ENCODE measurements at regions not wholly inside any gene's neighbourhood (a gene's known extent, or its start where the extent isn't known, plus 50 kb on each side); places are given as distances from the start of the nearest gene placed in this dataset.

- TF ChIP-seq, protein P1, sequence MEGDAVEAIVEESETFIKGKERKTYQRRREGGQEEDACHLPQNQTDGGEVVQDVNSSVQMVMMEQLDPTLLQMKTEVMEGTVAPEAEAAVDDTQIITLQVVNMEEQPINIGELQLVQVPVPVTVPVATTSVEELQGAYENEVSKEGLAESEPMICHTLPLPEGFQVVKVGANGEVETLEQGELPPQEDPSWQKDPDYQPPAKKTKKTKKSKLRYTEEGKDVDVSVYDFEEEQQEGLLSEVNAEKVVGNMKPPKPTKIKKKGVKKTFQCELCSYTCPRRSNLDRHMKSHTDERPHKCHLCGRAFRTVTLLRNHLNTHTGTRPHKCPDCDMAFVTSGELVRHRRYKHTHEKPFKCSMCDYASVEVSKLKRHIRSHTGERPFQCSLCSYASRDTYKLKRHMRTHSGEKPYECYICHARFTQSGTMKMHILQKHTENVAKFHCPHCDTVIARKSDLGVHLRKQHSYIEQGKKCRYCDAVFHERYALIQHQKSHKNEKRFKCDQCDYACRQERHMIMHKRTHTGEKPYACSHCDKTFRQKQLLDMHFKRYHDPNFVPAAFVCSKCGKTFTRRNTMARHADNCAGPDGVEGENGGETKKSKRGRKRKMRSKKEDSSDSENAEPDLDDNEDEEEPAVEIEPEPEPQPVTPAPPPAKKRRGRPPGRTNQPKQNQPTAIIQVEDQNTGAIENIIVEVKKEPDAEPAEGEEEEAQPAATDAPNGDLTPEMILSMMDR (IDR thresholded peaks at IDR 0.05) = no peak
- TF ChIP-seq POLR2A (IDR thresholded peaks at IDR 0.05) = no peak
- intact Hi-C loops (cut with DNase I) = no loop called here
- DNase-seq = no peak
- 64 to 70% methylated on average over 6 to 8 of the region's 8 CpGs for WGBS, 2 donors
- Histone ChIP-seq H3K27ac (no peak overlapping the region), H3K27me3 (peaks cover 0 to 60% (median 0%) of the 10 kb centered on the region in 4 donors), H3K4me3 (no peak overlapping the region), H3K36me3 (no peaks in the 10 kb centered on the region), H3K4me1 (peaks cover 0 to 27% (median 0%) of the 10 kb centered on the region in 3 donors), H3K9me3 (no peaks in the 10 kb centered on the region)
Observed at GRCh38 chr3:14305324-14305723, 97.1 kb upstream of the SLC6A6 start.

GRCh38 chr3:14306142-14306541 is 96.3 kb upstream of the SLC6A6 start:
- 79 to 83% methylated on average over 10 of the region's 10 CpGs for WGBS, 2 donors
- no peak overlapping the region for H3K4me3 ChIP-seq
- no peak for DNase-seq

DNA sequence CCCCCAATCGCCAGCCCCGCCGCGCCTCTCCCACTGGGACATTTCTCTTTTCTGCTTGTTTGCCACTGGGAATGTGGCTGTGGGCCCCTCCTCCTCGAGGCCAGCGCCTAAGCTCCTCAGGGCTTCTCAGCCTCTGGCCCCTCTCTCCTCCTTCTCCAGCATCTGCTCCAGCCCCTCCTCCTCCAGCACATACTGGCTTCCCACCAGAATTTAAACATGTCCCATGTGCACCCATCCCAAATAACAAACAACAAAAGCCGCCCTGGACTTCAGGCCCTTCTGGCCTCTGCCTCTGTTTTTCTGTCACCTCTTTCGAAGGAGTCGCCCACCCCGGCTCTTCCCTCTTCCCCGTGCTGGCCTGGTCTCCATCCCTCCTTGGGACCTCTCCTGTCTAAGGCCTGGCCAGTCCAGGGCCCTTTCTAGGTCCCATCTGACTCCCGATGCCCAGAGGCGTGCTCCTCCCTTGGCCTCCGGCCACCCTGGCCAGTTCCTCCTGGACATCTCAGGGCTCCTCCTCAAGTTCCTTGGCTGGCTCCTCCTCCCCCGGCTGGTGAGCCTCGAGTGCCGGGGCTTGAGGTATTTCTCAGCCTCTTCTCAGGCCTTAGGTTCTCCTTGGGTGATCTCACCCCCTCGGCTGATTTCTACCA is 94.6 kb upstream of the SLC6A6 start:
- TF ChIP-seq POLR2A (IDR thresholded peaks at IDR 0.05) = no peak
- TF ChIP-seq, protein P1 (IDR thresholded peaks at IDR 0.05) = no peak
- peaks cover 0 to 70% (median 0%) of the 10 kb centered on the region in 4 donors for H3K27me3 ChIP-seq
- H3K9me3 ChIP-seq = no peaks in the 10 kb centered on the region
- intact Hi-C loops (cut with DNase I) = no loop called here
- no peaks in the 10 kb centered on the region for H3K36me3 ChIP-seq
- H3K27ac ChIP-seq = no peak overlapping the region
- H3K4me1 ChIP-seq = peaks cover 0 to 29% (median 0%) of the 10 kb centered on the region in 3 donors
- H3K4me3 ChIP-seq = no peak overlapping the region
- 80 to 85% methylated on average over 17 of the region's 18 CpGs for WGBS, 2 donors
- DNase-seq = no peak

More at GRCh38 chr3:14306142-14306541, 96.3 kb upstream of the SLC6A6 start:
- H3K27me3 ChIP-seq = peaks cover 0 to 63% (median 0%) of the 10 kb centered on the region in 4 donors
- TF ChIP-seq, protein P1 (IDR thresholded peaks at IDR 0.05) = no peak
- TF ChIP-seq POLR2A (IDR thresholded peaks at IDR 0.05) = no peak
- H3K36me3 ChIP-seq = no peaks in the 10 kb centered on the region
- intact Hi-C loops (cut with DNase I) = no loop called here
- H3K9me3 ChIP-seq = no peaks in the 10 kb centered on the region
- no peak overlapping the region for H3K27ac ChIP-seq
- H3K4me1 ChIP-seq = peaks cover 0 to 27% (median 0%) of the 10 kb centered on the region in 3 donors

DNA sequence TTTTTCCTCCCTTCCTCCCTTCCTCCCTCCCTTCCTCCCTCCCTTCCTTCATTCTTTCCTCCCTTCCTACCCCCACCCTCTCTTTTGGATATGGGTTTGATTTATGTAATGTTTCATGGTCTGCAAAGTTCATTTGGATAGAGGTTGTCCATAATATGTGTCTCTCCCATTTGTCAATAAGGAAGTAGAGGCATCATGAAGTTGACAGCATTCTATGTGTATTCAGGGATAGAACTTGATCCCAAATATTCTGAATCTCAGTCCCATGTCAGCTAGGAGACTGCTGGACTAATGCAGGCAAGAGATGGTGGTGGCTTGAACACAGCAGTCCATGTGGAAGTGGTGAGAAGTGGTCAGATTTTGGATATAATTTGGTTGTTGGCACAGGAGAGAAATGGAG is 90.7 kb upstream of the SLC6A6 start:
- Histone ChIP-seq H3K9me3 (no peaks in the 10 kb centered on the region), H3K27me3 (peaks cover 0 to 76% (median 0%) of the 10 kb centered on the region in 4 donors), H3K27ac (no peak overlapping the region), H3K4me3 (no peak overlapping the region), H3K36me3 (no peaks in the 10 kb centered on the region), H3K4me1 (peaks cover 0 to 18% (median 0%) of the 10 kb centered on the region in 3 donors)
- DNase-seq = no peak
- TF ChIP-seq POLR2A (IDR thresholded peaks at IDR 0.05) = no peak
- TF ChIP-seq, protein P1 (IDR thresholded peaks at IDR 0.05) = no peak
- intact Hi-C loops (cut with DNase I) = no loop called here

DNA sequence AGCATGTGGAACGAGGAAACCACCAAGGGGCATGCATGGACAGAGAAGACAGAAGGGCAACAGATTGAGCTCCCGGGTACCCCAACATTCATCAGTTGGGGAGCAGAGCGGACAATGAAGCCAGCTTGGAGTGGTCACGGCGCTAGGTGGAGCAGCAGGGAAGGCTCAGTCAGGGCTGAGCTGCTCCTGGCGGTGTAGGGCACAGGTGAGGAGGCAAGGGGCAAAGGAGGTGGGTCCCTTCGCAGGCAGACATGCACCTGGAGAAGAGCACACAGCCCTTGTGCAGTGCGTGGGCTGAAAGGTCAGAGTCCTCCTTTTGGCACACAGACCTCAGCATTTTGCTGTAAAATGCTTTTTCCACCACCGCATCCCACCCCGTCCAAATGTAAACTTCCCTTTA is 90.0 kb upstream of the SLC6A6 start:
- Histone ChIP-seq H3K9me3 (no peaks in the 10 kb centered on the region), H3K4me1 (peaks cover 0 to 18% (median 0%) of the 10 kb centered on the region in 3 donors), H3K36me3 (no peaks in the 10 kb centered on the region), H3K27me3 (peaks cover 0 to 75% (median 0%) of the 10 kb centered on the region in 4 donors), H3K27ac (no peak overlapping the region), H3K4me3 (no peak overlapping the region)
- DNase-seq = no peak
- TF ChIP-seq, protein P1 (IDR thresholded peaks at IDR 0.05) = no peak
- TF ChIP-seq POLR2A (IDR thresholded peaks at IDR 0.05) = no peak
- intact Hi-C loops (cut with DNase I) = no loop called here
- 41 to 52% methylated on average over 4 to 10 of the region's 10 CpGs for whole genome bisulfite sequencing, 2 donors
